ENCODE measurements at regions not wholly inside any gene's neighbourhood (a gene's known extent, or its start where the extent isn't known, plus 50 kb on each side); places are given as distances from the start of the nearest gene placed in this dataset.

GRCh38 chr19:32189956-32190706, 155.3 kb upstream of the ZNF507 start:
- Mint-ChIP-seq H3K27ac (no peak overlapping the region), H3K27me3 (peaks cover 3% of the 10 kb centered on the region), H3K4me3 (no peak overlapping the region), H3K9me3 (peaks cover 4% of the 10 kb centered on the region), H3K36me3 (ENCODE audit: low read depth) (no peaks in the 10 kb centered on the region), H3K4me1 (ENCODE audit: low read depth) (no peaks in the 10 kb centered on the region)

GRCh38 chr19:32191921-32192320, 153.5 kb upstream of the ZNF507 start:
- no peaks in the 10 kb centered on the region for H3K9me3 Mint-ChIP-seq
- peaks cover 3% of the 10 kb centered on the region for H3K27me3 Mint-ChIP-seq
- H3K4me3 Mint-ChIP-seq: no peak overlapping the region
- no peaks in the 10 kb centered on the region for H3K4me1 Mint-ChIP-seq (ENCODE audit: low read depth)
- H3K27ac Mint-ChIP-seq: no peak overlapping the region
- no peaks in the 10 kb centered on the region for H3K36me3 Mint-ChIP-seq (ENCODE audit: low read depth)

GRCh38 chr19:32195706-32196610, 149.5 kb upstream of the ZNF507 start:
- Mint-ChIP-seq H3K27ac (no peak overlapping the region), H3K9me3 (no peaks in the 10 kb centered on the region), H3K4me1 (ENCODE audit: low read depth) (no peaks in the 10 kb centered on the region), H3K27me3 (no peaks in the 10 kb centered on the region), H3K4me3 (no peak overlapping the region), H3K36me3 (ENCODE audit: low read depth) (no peaks in the 10 kb centered on the region)

- Mint-ChIP-seq H3K4me3 (no peak overlapping the region), H3K36me3 (ENCODE audit: low read depth) (no peaks in the 10 kb centered on the region), H3K4me1 (ENCODE audit: low read depth) (no peaks in the 10 kb centered on the region), H3K27me3 (no peaks in the 10 kb centered on the region), H3K9me3 (no peaks in the 10 kb centered on the region), H3K27ac (no peak overlapping the region)
These were observed 148.6 kb upstream of the ZNF507 start for GRCh38 chr19:32196690-32197420.

GRCh38 chr19:32197896-32198882, 147.2 kb upstream of the ZNF507 start:
- H3K36me3 Mint-ChIP-seq (ENCODE audit: low read depth): no peaks in the 10 kb centered on the region
- no peaks in the 10 kb centered on the region for H3K9me3 Mint-ChIP-seq
- H3K4me3 Mint-ChIP-seq: no peak overlapping the region
- H3K27ac Mint-ChIP-seq: no peak overlapping the region
- no peaks in the 10 kb centered on the region for H3K4me1 Mint-ChIP-seq (ENCODE audit: low read depth)
- H3K27me3 Mint-ChIP-seq: no peaks in the 10 kb centered on the region

- Mint-ChIP-seq H3K36me3 (ENCODE audit: low read depth) (no peaks in the 10 kb centered on the region), H3K27me3 (no peaks in the 10 kb centered on the region), H3K9me3 (no peaks in the 10 kb centered on the region), H3K4me1 (ENCODE audit: low read depth) (no peaks in the 10 kb centered on the region), H3K4me3 (no peak overlapping the region), H3K27ac (no peak overlapping the region)
These were observed 145.8 kb upstream of the ZNF507 start for GRCh38 chr19:32199501-32200040.

GRCh38 chr19:32200312-32201038, 144.9 kb upstream of the ZNF507 start:
- Mint-ChIP-seq H3K4me1 (ENCODE audit: low read depth) (no peaks in the 10 kb centered on the region), H3K36me3 (ENCODE audit: low read depth) (no peaks in the 10 kb centered on the region), H3K4me3 (no peak overlapping the region), H3K27ac (no peak overlapping the region), H3K27me3 (no peaks in the 10 kb centered on the region), H3K9me3 (no peaks in the 10 kb centered on the region)

GRCh38 chr19:32201211-32201610, 144.2 kb upstream of the ZNF507 start:
- H3K27me3 Mint-ChIP-seq: peaks cover 4% of the 10 kb centered on the region
- no peaks in the 10 kb centered on the region for H3K4me1 Mint-ChIP-seq (ENCODE audit: low read depth)
- no peak overlapping the region for H3K4me3 Mint-ChIP-seq
- H3K36me3 Mint-ChIP-seq (ENCODE audit: low read depth): no peaks in the 10 kb centered on the region
- H3K27ac Mint-ChIP-seq: no peak overlapping the region
- H3K9me3 Mint-ChIP-seq: no peaks in the 10 kb centered on the region

- Mint-ChIP-seq H3K27me3 (peaks cover 6% of the 10 kb centered on the region), H3K27ac (no peak overlapping the region), H3K4me3 (no peak overlapping the region), H3K4me1 (ENCODE audit: low read depth) (no peaks in the 10 kb centered on the region), H3K36me3 (ENCODE audit: low read depth) (no peaks in the 10 kb centered on the region), H3K9me3 (no peaks in the 10 kb centered on the region)
These were observed 143.8 kb upstream of the ZNF507 start for GRCh38 chr19:32201636-32202051.

- Mint-ChIP-seq H3K27me3 (peaks cover 11% of the 10 kb centered on the region), H3K9me3 (no peaks in the 10 kb centered on the region), H3K4me3 (no peak overlapping the region), H3K36me3 (ENCODE audit: low read depth) (no peaks in the 10 kb centered on the region), H3K4me1 (ENCODE audit: low read depth) (no peaks in the 10 kb centered on the region), H3K27ac (no peak overlapping the region)
These were observed 143.2 kb upstream of the ZNF507 start for GRCh38 chr19:32202244-32202643.

GRCh38 chr19:32203161-32203560, 142.2 kb upstream of the ZNF507 start:
- no peaks in the 10 kb centered on the region for H3K9me3 Mint-ChIP-seq
- peaks cover 12% of the 10 kb centered on the region for H3K27me3 Mint-ChIP-seq
- H3K4me1 Mint-ChIP-seq (ENCODE audit: low read depth): no peaks in the 10 kb centered on the region
- H3K36me3 Mint-ChIP-seq (ENCODE audit: low read depth): no peaks in the 10 kb centered on the region
- H3K4me3 Mint-ChIP-seq: no peak overlapping the region
- no peak overlapping the region for H3K27ac Mint-ChIP-seq

- H3K27me3 Mint-ChIP-seq: peaks cover 12% of the 10 kb centered on the region
- peaks cover 10% of the 10 kb centered on the region for H3K9me3 Mint-ChIP-seq
- no peak overlapping the region for H3K27ac Mint-ChIP-seq
- H3K4me1 Mint-ChIP-seq (ENCODE audit: low read depth): no peaks in the 10 kb centered on the region
- no peak overlapping the region for H3K4me3 Mint-ChIP-seq
- H3K36me3 Mint-ChIP-seq (ENCODE audit: low read depth): no peaks in the 10 kb centered on the region
These were observed 139.3 kb upstream of the ZNF507 start for GRCh38 chr19:32206065-32206464.

GRCh38 chr19:32208060-32208459, 137.3 kb upstream of the ZNF507 start:
- Mint-ChIP-seq H3K27me3 (peaks cover 22% of the 10 kb centered on the region), H3K4me3 (no peak overlapping the region), H3K27ac (no peak overlapping the region), H3K36me3 (ENCODE audit: low read depth) (no peaks in the 10 kb centered on the region), H3K9me3 (peaks cover 17% of the 10 kb centered on the region), H3K4me1 (ENCODE audit: low read depth) (no peaks in the 10 kb centered on the region)
